ENCODE measurements at regions not wholly inside any gene's neighbourhood (a gene's known extent, or its start where the extent isn't known, plus 50 kb on each side); places are given as distances from the start of the nearest gene placed in this dataset.
"Not testable (repeated sequence)": the region's sequence is repeated elsewhere in the genome, so short reads cannot be mapped to it uniquely, and the experiment has no call there.

GRCh38 chr2:136715146-136715545, 50.2 kb upstream of the THSD7B start:
- H3K4me3 ChIP-seq (ENCODE audit: low read depth, low read length): no peak overlapping the region
- no peak for TF ChIP-seq CTCF (IDR thresholded peaks at IDR 0.05; ENCODE audit: borderline replicate concordance, insufficient read depth, low read depth, low read length)

- no peak for TF ChIP-seq CTCF (IDR thresholded peaks at IDR 0.05; ENCODE audit: borderline replicate concordance, insufficient read depth, low read depth, low read length)
- H3K4me3 ChIP-seq (ENCODE audit: low read depth, low read length): no peak overlapping the region
Measured at GRCh38 chr2:136714452-136714951, 50.8 kb upstream of the THSD7B start.

- H3K4me3 ChIP-seq (ENCODE audit: low read depth, low read length): no peak overlapping the region
- TF ChIP-seq CTCF (IDR thresholded peaks at IDR 0.05; ENCODE audit: borderline replicate concordance, insufficient read depth, low read depth, low read length): no peak
Measured at GRCh38 chr2:136713739-136714138, 51.6 kb upstream of the THSD7B start.

- no peak for TF ChIP-seq CTCF (IDR thresholded peaks at IDR 0.05; ENCODE audit: borderline replicate concordance, insufficient read depth, low read depth, low read length)
- H3K4me3 ChIP-seq (ENCODE audit: low read depth, low read length): no peak overlapping the region
Measured at GRCh38 chr2:136705336-136705735, 60.0 kb upstream of the THSD7B start.

GRCh38 chr2:136703214-136703613, 62.1 kb upstream of the THSD7B start:
- TF ChIP-seq CTCF (IDR thresholded peaks at IDR 0.05; ENCODE audit: borderline replicate concordance, insufficient read depth, low read depth, low read length): no peak

DNA sequence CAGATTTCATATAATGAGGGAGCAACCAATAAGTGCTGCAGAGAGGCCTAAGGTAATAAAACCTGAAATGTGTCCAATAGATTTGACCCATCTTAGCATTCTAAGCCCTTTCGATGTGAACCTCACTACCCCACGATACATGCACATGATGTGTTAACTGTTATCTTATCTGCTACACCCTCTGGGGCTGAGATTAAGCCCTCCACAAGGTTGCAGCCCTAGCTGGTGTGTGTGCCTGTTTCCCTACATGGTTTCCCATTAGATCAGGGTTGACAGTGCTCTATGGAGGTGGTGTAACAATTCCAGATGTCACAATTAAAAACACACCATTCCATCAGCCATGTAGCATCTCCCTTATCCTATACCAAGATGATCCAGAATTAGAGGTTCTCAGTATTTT, 68.9 kb upstream of the THSD7B start:
- H3K4me3 ChIP-seq (ENCODE audit: low read depth, low read length): no peak overlapping the region
- TF ChIP-seq CTCF (IDR thresholded peaks at IDR 0.05; ENCODE audit: borderline replicate concordance, insufficient read depth, low read depth, low read length): no peak

More at GRCh38 chr2:136703214-136703613, 62.1 kb upstream of the THSD7B start:
- H3K4me3 ChIP-seq (ENCODE audit: low read depth, low read length): no peak overlapping the region

- H3K4me3 ChIP-seq (ENCODE audit: low read depth, low read length): no peak overlapping the region
- TF ChIP-seq CTCF (IDR thresholded peaks at IDR 0.05; ENCODE audit: borderline replicate concordance, insufficient read depth, low read depth, low read length): no peak
Measured at GRCh38 chr2:136693966-136694365, 71.4 kb upstream of the THSD7B start.

DNA sequence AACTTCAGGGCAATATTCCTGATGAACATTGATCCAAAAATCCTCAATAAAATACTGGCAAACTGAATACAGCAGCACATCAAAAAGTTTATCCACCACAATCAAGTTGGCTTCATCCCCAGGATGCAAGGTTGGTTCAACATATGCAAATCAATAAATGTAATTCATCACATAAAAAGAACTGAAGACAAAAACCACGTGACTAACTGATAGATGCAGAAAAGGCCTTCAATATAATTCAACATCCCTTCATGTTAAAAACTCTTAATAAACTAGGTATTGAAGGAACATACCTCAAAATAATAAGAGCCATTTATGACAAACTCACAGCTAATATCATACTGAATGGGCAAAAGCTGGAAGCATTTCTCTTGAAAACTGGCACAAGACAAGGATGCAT, 85.3 kb upstream of the THSD7B start:
- H3K4me3 ChIP-seq (ENCODE audit: low read depth, low read length): not testable (repeated sequence)
